ENCODE measurements at regions not wholly inside any gene's neighbourhood (a gene's known extent, or its start where the extent isn't known, plus 50 kb on each side); places are given as distances from the start of the nearest gene placed in this dataset.

- peaks cover 3% of the 10 kb centered on the region for H3K4me1 ChIP-seq (ENCODE audit: control insufficient read depth, extremely low read depth, insufficient read depth, low read length)
- no peaks in the 10 kb centered on the region for H3K79me2 ChIP-seq (ENCODE audit: control insufficient read depth, insufficient read depth, low read length)
- no peaks in the 10 kb centered on the region for H4K20me1 ChIP-seq (ENCODE audit: control insufficient read depth, extremely low read depth, insufficient read depth, low read length)
- DNase-seq (ENCODE audit: low read depth in 2 of 2), result peak in 1 of 2 donors; percentile 9
- no peaks in the 10 kb centered on the region for H3K9me3 ChIP-seq (ENCODE audit: control insufficient read depth, insufficient read depth, low read depth, low read length)
- no peaks in the 10 kb centered on the region for H3K36me3 ChIP-seq (ENCODE audit: control insufficient read depth, insufficient read depth, low read length)
- peak overlapping the region; percentile 94 for H2AFZ ChIP-seq (ENCODE audit: low read length)
- H3K27me3 ChIP-seq (ENCODE audit: control insufficient read depth, insufficient read depth, low read length), result no peaks in the 10 kb centered on the region
- no peak overlapping the region for H3K9ac ChIP-seq (ENCODE audit: insufficient read depth, low read length)
- TF ChIP-seq EZH2 (IDR thresholded peaks at IDR 0.05; ENCODE audit: low read length, missing control alignments), result no peak
- TF ChIP-seq, protein P1, sequence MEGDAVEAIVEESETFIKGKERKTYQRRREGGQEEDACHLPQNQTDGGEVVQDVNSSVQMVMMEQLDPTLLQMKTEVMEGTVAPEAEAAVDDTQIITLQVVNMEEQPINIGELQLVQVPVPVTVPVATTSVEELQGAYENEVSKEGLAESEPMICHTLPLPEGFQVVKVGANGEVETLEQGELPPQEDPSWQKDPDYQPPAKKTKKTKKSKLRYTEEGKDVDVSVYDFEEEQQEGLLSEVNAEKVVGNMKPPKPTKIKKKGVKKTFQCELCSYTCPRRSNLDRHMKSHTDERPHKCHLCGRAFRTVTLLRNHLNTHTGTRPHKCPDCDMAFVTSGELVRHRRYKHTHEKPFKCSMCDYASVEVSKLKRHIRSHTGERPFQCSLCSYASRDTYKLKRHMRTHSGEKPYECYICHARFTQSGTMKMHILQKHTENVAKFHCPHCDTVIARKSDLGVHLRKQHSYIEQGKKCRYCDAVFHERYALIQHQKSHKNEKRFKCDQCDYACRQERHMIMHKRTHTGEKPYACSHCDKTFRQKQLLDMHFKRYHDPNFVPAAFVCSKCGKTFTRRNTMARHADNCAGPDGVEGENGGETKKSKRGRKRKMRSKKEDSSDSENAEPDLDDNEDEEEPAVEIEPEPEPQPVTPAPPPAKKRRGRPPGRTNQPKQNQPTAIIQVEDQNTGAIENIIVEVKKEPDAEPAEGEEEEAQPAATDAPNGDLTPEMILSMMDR (conservative IDR thresholded peaks at IDR 0.05 in 1 of 2, IDR thresholded peaks at IDR 0.05 in 1 of 2; ENCODE audit: low read depth in 1 of 2, low read length in 2 of 2), result no peak
- H3K4me3 ChIP-seq (replicated peaks in 1 of 4; ENCODE audit: control extremely low read depth in 1 of 4, insufficient read depth in 1 of 4, low read depth in 3 of 4, low read length in 4 of 4), result peak overlapping the region in 3 of 4 experiments; percentile 5 to 44 (median 36)
- peak overlapping the region; percentile 46 for H3K27ac ChIP-seq (ENCODE audit: insufficient read depth, low read length)
- peak overlapping the region; percentile 62 for H3K4me2 ChIP-seq (ENCODE audit: extremely low read depth, insufficient read depth, low read length)
Measured at GRCh38 chr18:76266236-76266991, 228.6 kb downstream of the ZNF516 start.

- Histone ChIP-seq H2AFZ (ENCODE audit: low read length) (peak overlapping the region; percentile 94), H3K9me3 (ENCODE audit: control insufficient read depth, insufficient read depth, low read depth, low read length) (no peaks in the 10 kb centered on the region), H3K27ac (ENCODE audit: insufficient read depth, low read length) (peak overlapping the region; percentile 46), H3K27me3 (ENCODE audit: control insufficient read depth, insufficient read depth, low read length) (no peaks in the 10 kb centered on the region), H3K4me3 (replicated peaks in 1 of 4; ENCODE audit: control extremely low read depth in 1 of 4, insufficient read depth in 1 of 4, low read depth in 3 of 4, low read length in 4 of 4) (peak overlapping the region in 3 of 4 experiments; percentile 5 to 44 (median 36)), H4K20me1 (ENCODE audit: control insufficient read depth, extremely low read depth, insufficient read depth, low read length) (no peaks in the 10 kb centered on the region), H3K9ac (ENCODE audit: insufficient read depth, low read length) (peak overlapping the region; percentile 42), H3K36me3 (ENCODE audit: control insufficient read depth, insufficient read depth, low read length) (no peaks in the 10 kb centered on the region), H3K4me1 (ENCODE audit: control insufficient read depth, extremely low read depth, insufficient read depth, low read length) (peaks cover 3% of the 10 kb centered on the region), H3K79me2 (ENCODE audit: control insufficient read depth, insufficient read depth, low read length) (no peaks in the 10 kb centered on the region), H3K4me2 (ENCODE audit: extremely low read depth, insufficient read depth, low read length) (peak overlapping the region; percentile 62)
- DNase-seq (ENCODE audit: low read depth in 2 of 2), result peak in 1 of 2 donors; percentile 71
- TF ChIP-seq, protein P1 (conservative IDR thresholded peaks at IDR 0.05 in 1 of 2, IDR thresholded peaks at IDR 0.05 in 1 of 2; ENCODE audit: low read depth in 1 of 2, low read length in 2 of 2), result no peak
- TF ChIP-seq EZH2 (IDR thresholded peaks at IDR 0.05; ENCODE audit: low read length, missing control alignments), result no peak
Measured at GRCh38 chr18:76265497-76266235, 229.4 kb downstream of the ZNF516 start.

DNA sequence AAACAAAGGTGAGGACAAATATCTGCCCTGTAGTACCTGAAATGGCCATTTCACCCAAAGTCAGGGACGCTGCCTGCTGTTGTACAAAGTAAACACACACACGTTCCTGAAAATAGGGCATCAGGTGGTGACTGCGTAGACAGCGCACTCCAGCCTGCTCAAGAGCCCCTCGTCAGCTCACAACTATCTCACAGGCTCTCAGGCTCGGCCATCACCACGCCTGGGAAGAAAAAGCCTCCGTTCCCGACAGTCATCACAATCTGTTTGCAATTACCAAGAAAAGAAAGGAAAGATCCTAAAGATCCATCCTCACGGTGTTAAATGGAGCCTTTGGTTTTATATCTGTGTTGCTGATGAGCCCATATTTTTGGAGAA, 230.2 kb downstream of the ZNF516 start:
- no peak overlapping the region for H2AFZ ChIP-seq (ENCODE audit: low read length)
- no peaks in the 10 kb centered on the region for H3K36me3 ChIP-seq (ENCODE audit: control insufficient read depth, insufficient read depth, low read length)
- no peak for TF ChIP-seq EZH2 (IDR thresholded peaks at IDR 0.05; ENCODE audit: low read length, missing control alignments)
- TF ChIP-seq, protein P1 (conservative IDR thresholded peaks at IDR 0.05 in 1 of 2, IDR thresholded peaks at IDR 0.05 in 1 of 2; ENCODE audit: low read depth in 1 of 2, low read length in 2 of 2), result no peak
- no peak overlapping the region for H3K9ac ChIP-seq (ENCODE audit: insufficient read depth, low read length)
- no peaks in the 10 kb centered on the region for H3K9me3 ChIP-seq (ENCODE audit: control insufficient read depth, insufficient read depth, low read depth, low read length)
- peaks cover 3% of the 10 kb centered on the region for H3K4me1 ChIP-seq (ENCODE audit: control insufficient read depth, extremely low read depth, insufficient read depth, low read length)
- no peaks in the 10 kb centered on the region for H3K27me3 ChIP-seq (ENCODE audit: control insufficient read depth, insufficient read depth, low read length)
- H3K27ac ChIP-seq (ENCODE audit: insufficient read depth, low read length), result no peak overlapping the region
- no peaks in the 10 kb centered on the region for H4K20me1 ChIP-seq (ENCODE audit: control insufficient read depth, extremely low read depth, insufficient read depth, low read length)
- no peak overlapping the region for H3K4me3 ChIP-seq (replicated peaks in 1 of 4; ENCODE audit: control extremely low read depth in 1 of 4, insufficient read depth in 1 of 4, low read depth in 3 of 4, low read length in 4 of 4)
- no peak overlapping the region for H3K4me2 ChIP-seq (ENCODE audit: extremely low read depth, insufficient read depth, low read length)
- no peaks in the 10 kb centered on the region for H3K79me2 ChIP-seq (ENCODE audit: control insufficient read depth, insufficient read depth, low read length)
- no peak for DNase-seq (ENCODE audit: low read depth in 2 of 2)

Measured in fibroblast of lung (primary cell).